PFSK-1 (cell line): ENCODE measurements at regions not wholly inside any gene's neighbourhood (a gene's known extent, or its start where the extent isn't known, plus 50 kb on each side); places are given as distances from the start of the nearest gene placed in this dataset.

Source experiments
- FOXP2 ChIP-seq: optimal IDR thresholded peaks from 2 replicates; pipeline ENCODE3; 2011; ENCODE audit warnings: borderline replicate concordance, control low read depth, inconsistent platforms; ENCODE audit not compliant: insufficient read depth; ENCODE audit errors: extremely low read length, extremely low read depth
- POLR2AphosphoS5 ChIP-seq: IDR thresholded peaks from 2 replicates; pipeline ENCODE4 v1.6.1; 2012; ENCODE audit warnings: low read depth, mild to moderate bottlenecking, control low read depth, low read length, moderate library complexity
- SIN3A ChIP-seq: IDR thresholded peaks from 2 replicates; pipeline ENCODE4 v1.6.1; 2012; ENCODE audit warnings: mild to moderate bottlenecking, low read length, moderate library complexity, borderline replicate concordance; ENCODE audit not compliant: insufficient read depth
- TAF1 ChIP-seq: IDR thresholded peaks from 2 replicates; pipeline ENCODE4 v1.6.1; 2012; ENCODE audit warnings: low read length, control low read depth, borderline replicate concordance; ENCODE audit not compliant: insufficient read depth
- TF ChIP-seq, protein P1 (sequence below), 2 experiments: IDR thresholded peaks; 2 replicates each; pipeline versions ENCODE4 v1.6.1 to v1.8.0; 2011 to 2012; ENCODE audit warnings: low read depth in 2 of 2, low read length in 2 of 2, control low read depth in 1 of 2, inconsistent platforms in 1 of 2, mild to moderate bottlenecking in 1 of 2, moderate library complexity in 1 of 2; ENCODE audit not compliant: insufficient read depth in 1 of 2

DNA sequence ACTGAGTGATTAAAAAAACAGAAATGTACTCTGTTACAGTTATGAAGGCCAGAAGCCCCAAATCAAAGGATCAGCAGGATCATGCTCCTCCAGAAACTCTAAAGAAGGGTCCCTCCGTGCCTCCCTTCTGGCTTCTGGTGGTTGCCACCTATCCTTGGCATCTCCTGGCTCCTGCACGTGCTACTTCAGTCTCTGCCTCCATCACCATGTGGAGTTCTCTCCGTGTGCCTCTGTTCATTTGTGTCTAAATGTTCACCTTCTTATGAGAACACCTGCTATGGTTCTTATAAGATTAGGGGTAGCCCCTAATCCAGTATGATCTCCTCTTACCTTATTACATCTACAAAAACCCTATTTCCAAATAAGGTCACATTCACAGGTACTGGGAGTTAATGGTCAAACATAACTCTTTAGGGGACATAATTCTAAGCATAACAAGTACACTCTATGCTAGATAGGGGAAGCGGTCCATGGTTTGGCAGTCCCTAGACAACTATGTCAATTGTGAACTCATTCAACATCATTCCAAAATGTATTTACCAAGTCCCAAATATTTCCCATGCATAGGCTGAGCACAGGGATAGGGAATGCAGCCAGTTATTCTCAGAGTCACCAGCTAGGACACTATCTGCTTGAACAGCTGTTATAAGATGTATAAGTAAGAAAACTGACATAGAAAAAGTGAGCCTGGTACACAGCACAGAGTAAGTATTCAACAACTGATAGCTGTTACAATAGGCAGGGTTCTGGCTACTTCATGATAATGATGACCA, 295.5 kb upstream of the BOD1L1 start:
- no peak for TF ChIP-seq TAF1
- TF ChIP-seq FOXP2: no peak
- TF ChIP-seq POLR2AphosphoS5: no peak
- TF ChIP-seq SIN3A: no peak
- TF ChIP-seq, protein P1, sequence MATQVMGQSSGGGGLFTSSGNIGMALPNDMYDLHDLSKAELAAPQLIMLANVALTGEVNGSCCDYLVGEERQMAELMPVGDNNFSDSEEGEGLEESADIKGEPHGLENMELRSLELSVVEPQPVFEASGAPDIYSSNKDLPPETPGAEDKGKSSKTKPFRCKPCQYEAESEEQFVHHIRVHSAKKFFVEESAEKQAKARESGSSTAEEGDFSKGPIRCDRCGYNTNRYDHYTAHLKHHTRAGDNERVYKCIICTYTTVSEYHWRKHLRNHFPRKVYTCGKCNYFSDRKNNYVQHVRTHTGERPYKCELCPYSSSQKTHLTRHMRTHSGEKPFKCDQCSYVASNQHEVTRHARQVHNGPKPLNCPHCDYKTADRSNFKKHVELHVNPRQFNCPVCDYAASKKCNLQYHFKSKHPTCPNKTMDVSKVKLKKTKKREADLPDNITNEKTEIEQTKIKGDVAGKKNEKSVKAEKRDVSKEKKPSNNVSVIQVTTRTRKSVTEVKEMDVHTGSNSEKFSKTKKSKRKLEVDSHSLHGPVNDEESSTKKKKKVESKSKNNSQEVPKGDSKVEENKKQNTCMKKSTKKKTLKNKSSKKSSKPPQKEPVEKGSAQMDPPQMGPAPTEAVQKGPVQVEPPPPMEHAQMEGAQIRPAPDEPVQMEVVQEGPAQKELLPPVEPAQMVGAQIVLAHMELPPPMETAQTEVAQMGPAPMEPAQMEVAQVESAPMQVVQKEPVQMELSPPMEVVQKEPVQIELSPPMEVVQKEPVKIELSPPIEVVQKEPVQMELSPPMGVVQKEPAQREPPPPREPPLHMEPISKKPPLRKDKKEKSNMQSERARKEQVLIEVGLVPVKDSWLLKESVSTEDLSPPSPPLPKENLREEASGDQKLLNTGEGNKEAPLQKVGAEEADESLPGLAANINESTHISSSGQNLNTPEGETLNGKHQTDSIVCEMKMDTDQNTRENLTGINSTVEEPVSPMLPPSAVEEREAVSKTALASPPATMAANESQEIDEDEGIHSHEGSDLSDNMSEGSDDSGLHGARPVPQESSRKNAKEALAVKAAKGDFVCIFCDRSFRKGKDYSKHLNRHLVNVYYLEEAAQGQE (IDR thresholded peaks at IDR 0.05; ENCODE audit: insufficient read depth in 1 of 2, low read depth in 2 of 2, low read length in 2 of 2): no peak

DNA sequence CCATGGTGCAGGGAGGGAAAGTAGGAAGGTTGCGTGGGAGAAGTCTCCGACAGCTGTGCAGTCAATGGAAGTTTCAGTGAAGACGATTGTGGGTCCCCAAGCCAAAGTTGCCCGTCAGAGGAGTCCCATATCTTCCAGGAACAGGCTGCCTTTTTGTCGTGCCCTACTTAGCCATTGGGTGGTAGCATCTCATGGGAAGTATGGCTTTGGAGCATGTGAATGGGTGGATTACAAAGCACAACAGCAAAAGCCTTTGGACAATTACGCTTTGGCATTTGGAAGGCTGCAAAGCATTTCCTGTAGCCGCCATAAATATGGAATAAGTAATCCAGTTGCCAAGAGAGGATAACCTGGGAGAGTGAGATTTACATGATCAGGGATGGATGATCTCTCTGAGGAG, 300.7 kb upstream of the BOD1L1 start:
- TF ChIP-seq FOXP2 (no peak), SIN3A (no peak), TAF1 (no peak), POLR2AphosphoS5 (no peak)
- TF ChIP-seq, protein P1 (IDR thresholded peaks at IDR 0.05; ENCODE audit: insufficient read depth in 1 of 2, low read depth in 2 of 2, low read length in 2 of 2): no peak

DNA sequence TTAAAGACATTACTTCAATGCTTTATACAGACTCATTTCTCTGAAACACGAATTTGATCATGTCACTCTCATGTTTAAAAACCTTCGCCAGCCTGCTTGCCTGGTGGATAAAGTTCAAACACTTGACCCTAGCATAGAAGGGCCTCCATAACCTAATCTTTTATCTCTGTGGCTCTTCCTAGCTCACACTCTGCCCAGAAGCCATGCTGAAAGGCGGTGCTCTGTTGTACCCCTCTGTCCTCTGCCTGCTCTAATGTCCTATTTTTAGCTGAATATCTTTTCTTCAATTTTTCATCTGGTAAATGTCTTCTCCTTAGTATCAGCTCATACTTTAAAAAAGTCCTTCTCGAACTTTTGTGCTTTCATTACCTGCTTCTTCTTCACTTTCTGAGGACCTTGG, 302.6 kb upstream of the BOD1L1 start:
- no peak for TF ChIP-seq TAF1
- no peak for TF ChIP-seq POLR2AphosphoS5
- TF ChIP-seq FOXP2: no peak
- no peak for TF ChIP-seq SIN3A
- TF ChIP-seq, protein P1 (IDR thresholded peaks at IDR 0.05; ENCODE audit: insufficient read depth in 1 of 2, low read depth in 2 of 2, low read length in 2 of 2): no peak

DNA sequence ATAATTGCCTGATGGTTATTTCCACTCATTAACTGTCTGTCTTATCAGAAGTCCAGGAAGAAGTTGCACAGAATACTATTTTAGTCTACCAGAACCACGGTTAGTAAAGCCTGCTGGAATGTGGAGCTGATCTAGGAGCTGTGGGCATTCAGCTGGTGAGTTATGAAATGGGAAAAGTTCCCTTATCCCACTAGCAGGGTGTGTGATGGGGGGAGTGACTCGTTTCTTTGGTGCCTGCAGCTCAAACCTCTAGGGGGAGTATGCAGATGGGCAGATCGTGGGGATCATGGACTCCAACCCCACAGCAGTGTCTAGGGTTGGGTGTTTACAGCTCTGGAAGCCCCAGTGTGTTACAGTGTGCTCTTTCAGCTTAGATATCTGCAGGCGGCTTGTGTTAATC, 305.7 kb upstream of the BOD1L1 start:
- no peak for TF ChIP-seq POLR2AphosphoS5
- no peak for TF ChIP-seq SIN3A
- TF ChIP-seq TAF1: no peak
- TF ChIP-seq, protein P1 (IDR thresholded peaks at IDR 0.05; ENCODE audit: insufficient read depth in 1 of 2, low read depth in 2 of 2, low read length in 2 of 2): no peak
- no peak for TF ChIP-seq FOXP2
